ENCODE measurements at regions not wholly inside any gene's neighbourhood (a gene's known extent, or its start where the extent isn't known, plus 50 kb on each side); places are given as distances from the start of the nearest gene placed in this dataset.
"Not testable (repeated sequence)": the region's sequence is repeated elsewhere in the genome, so short reads cannot be mapped to it uniquely, and the experiment has no call there.

DNA sequence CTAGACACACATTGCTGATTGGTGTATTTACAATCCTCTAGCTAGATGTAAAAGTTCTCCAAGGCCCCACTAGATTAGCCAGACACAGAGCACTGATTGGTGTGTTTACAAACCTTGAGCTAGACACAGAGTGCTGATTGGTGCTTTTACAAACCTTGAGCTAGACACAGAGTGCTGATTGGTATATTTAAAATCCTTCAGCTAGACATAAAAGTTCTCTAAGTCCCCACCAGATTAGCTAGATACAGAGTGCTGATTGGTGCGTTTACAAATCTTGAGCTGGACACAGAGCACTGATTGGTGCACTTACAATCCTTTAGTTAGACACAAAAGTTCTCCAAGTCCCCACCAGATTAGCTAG, 63.8 kb upstream of the DDHD1 start:
- not testable (repeated sequence) for TF ChIP-seq CTCF (conservative IDR thresholded peaks at IDR 0.05; ENCODE audit: low read depth, low read length); EZH2 (IDR thresholded peaks at IDR 0.05; ENCODE audit: low read length, unreplicated experiment)

All from PC-3 (cell line).